Effector memory CD8-positive, alpha-beta T cell (primary cell): ENCODE measurements at regions not wholly inside any gene's neighbourhood (a gene's known extent, or its start where the extent isn't known, plus 50 kb on each side); places are given as distances from the start of the nearest gene placed in this dataset.

Source experiments
- ATAC-seq: fragments of 150-1000 bp; cut with Tn5 transposase; replicated peaks from 2 replicates; pipeline ENCODE4 v1.10.0; 2021; ENCODE audit warnings: mild to moderate bottlenecking, moderate library complexity
- DNase-seq, 3 experiments: peaks; one replicate each; pipeline ENCODE4 v3.0.0; 2021
- H3K27ac Mint-ChIP-seq, 2 donors: one replicate each; pipeline ENCODE4 v1.8.0; 2022; ENCODE audit warnings: mild to moderate bottlenecking in 2 of 2, mixed read lengths in 2 of 2, moderate library complexity in 2 of 2
- H3K27me3 Mint-ChIP-seq, 2 donors: one replicate each; pipeline ENCODE4 v1.8.0; 2022; ENCODE audit warnings: mixed read lengths in 2 of 2
- H3K36me3 Mint-ChIP-seq: one replicate; pipeline ENCODE4 v1.8.0; 2022; ENCODE audit warnings: mild to moderate bottlenecking, moderate library complexity, mixed read lengths; ENCODE audit not compliant: insufficient read depth
- H3K4me1 Mint-ChIP-seq, 2 donors: one replicate each; pipeline ENCODE4 v1.8.0; 2022; ENCODE audit warnings: low read depth in 2 of 2, mixed read lengths in 2 of 2
- H3K4me3 Mint-ChIP-seq, 2 donors: one replicate each; pipeline ENCODE4 v1.8.0; 2022; ENCODE audit warnings: mild to moderate bottlenecking in 2 of 2, mixed read lengths in 2 of 2, moderate library complexity in 2 of 2
- H3K9me3 Mint-ChIP-seq, 2 donors: one replicate each; pipeline ENCODE4 v1.8.0; 2022; ENCODE audit warnings: mixed read lengths in 2 of 2

- Mint-ChIP-seq H3K27ac (no peak overlapping the region), H3K27me3 (no peaks in the 10 kb centered on the region), H3K4me3 (no peak overlapping the region), H3K4me1 (no peaks in the 10 kb centered on the region), H3K9me3 (no peaks in the 10 kb centered on the region), H3K36me3 (no peaks in the 10 kb centered on the region)
- DNase-seq (no peak), ATAC-seq (no peak)
Observed at GRCh38 chr6:140486450-140487361, 1112.3 kb upstream of the CITED2 start.

GRCh38 chr6:140485740-140486449 is 1111.4 kb upstream of the CITED2 start:
- Mint-ChIP-seq H3K36me3 (no peaks in the 10 kb centered on the region), H3K27ac (no peak overlapping the region), H3K9me3 (no peaks in the 10 kb centered on the region), H3K27me3 (no peaks in the 10 kb centered on the region), H3K4me3 (no peak overlapping the region), H3K4me1 (no peaks in the 10 kb centered on the region)
- DNase-seq, result no peak
- no peak for ATAC-seq

- Mint-ChIP-seq H3K36me3 (no peaks in the 10 kb centered on the region), H3K27me3 (no peaks in the 10 kb centered on the region), H3K4me3 (no peak overlapping the region), H3K4me1 (no peaks in the 10 kb centered on the region), H3K9me3 (no peaks in the 10 kb centered on the region), H3K27ac (no peak overlapping the region)
- ATAC-seq, result no peak
- no peak for DNase-seq
Observed at GRCh38 chr6:140480852-140481251, 1106.4 kb upstream of the CITED2 start.

GRCh38 chr6:140478631-140479030 is 1104.2 kb upstream of the CITED2 start:
- ATAC-seq (no peak), DNase-seq (no peak)
- Mint-ChIP-seq H3K4me3 (no peak overlapping the region), H3K9me3 (no peaks in the 10 kb centered on the region), H3K27ac (no peak overlapping the region), H3K4me1 (no peaks in the 10 kb centered on the region), H3K36me3 (no peaks in the 10 kb centered on the region), H3K27me3 (no peaks in the 10 kb centered on the region)

GRCh38 chr6:140475086-140475485 is 1100.6 kb upstream of the CITED2 start:
- Mint-ChIP-seq H3K4me1 (no peaks in the 10 kb centered on the region), H3K27ac (no peak overlapping the region), H3K27me3 (no peaks in the 10 kb centered on the region), H3K36me3 (no peaks in the 10 kb centered on the region), H3K9me3 (no peaks in the 10 kb centered on the region), H3K4me3 (no peak overlapping the region)
- ATAC-seq, result no peak
- DNase-seq, result no peak

GRCh38 chr6:140464720-140465119 is 1090.3 kb upstream of the CITED2 start:
- Mint-ChIP-seq H3K9me3 (no peaks in the 10 kb centered on the region), H3K4me1 (no peaks in the 10 kb centered on the region), H3K36me3 (no peaks in the 10 kb centered on the region), H3K27ac (no peak overlapping the region), H3K27me3 (peaks cover 0 to 15% of the 10 kb centered on the region in 2 donors), H3K4me3 (no peak overlapping the region)
- DNase-seq, result no peak
- ATAC-seq, result no peak

- no peaks in the 10 kb centered on the region for H3K9me3 Mint-ChIP-seq
- H3K36me3 Mint-ChIP-seq, result no peaks in the 10 kb centered on the region
- H3K4me3 Mint-ChIP-seq, result no peak overlapping the region
- H3K27ac Mint-ChIP-seq, result no peak overlapping the region
- DNase-seq (no peak), ATAC-seq (no peak)
- H3K4me1 Mint-ChIP-seq, result no peaks in the 10 kb centered on the region
- peaks cover 0 to 15% of the 10 kb centered on the region in 2 donors for H3K27me3 Mint-ChIP-seq
Observed at GRCh38 chr6:140463312-140463710, 1088.9 kb upstream of the CITED2 start.

GRCh38 chr6:140462453-140463311 is 1088.2 kb upstream of the CITED2 start:
- no peaks in the 10 kb centered on the region for H3K4me1 Mint-ChIP-seq
- peaks cover 0 to 15% of the 10 kb centered on the region in 2 donors for H3K27me3 Mint-ChIP-seq
- no peak overlapping the region for H3K4me3 Mint-ChIP-seq
- ATAC-seq (no peak), DNase-seq (no peak)
- H3K9me3 Mint-ChIP-seq, result no peaks in the 10 kb centered on the region
- no peak overlapping the region for H3K27ac Mint-ChIP-seq
- no peaks in the 10 kb centered on the region for H3K36me3 Mint-ChIP-seq

GRCh38 chr6:140462076-140462452 is 1087.6 kb upstream of the CITED2 start:
- Mint-ChIP-seq H3K9me3 (no peaks in the 10 kb centered on the region), H3K4me3 (no peak overlapping the region), H3K36me3 (no peaks in the 10 kb centered on the region), H3K27ac (no peak overlapping the region), H3K27me3 (peaks cover 0 to 15% of the 10 kb centered on the region in 2 donors), H3K4me1 (no peaks in the 10 kb centered on the region)
- DNase-seq (no peak), ATAC-seq (no peak)

GRCh38 chr6:140460267-140460666 is 1085.8 kb upstream of the CITED2 start:
- ATAC-seq, result no peak
- Mint-ChIP-seq H3K9me3 (no peaks in the 10 kb centered on the region), H3K4me1 (no peaks in the 10 kb centered on the region), H3K27me3 (peaks cover 0 to 15% of the 10 kb centered on the region in 2 donors), H3K27ac (no peak overlapping the region), H3K36me3 (no peaks in the 10 kb centered on the region), H3K4me3 (no peak overlapping the region)
- DNase-seq, result no peak

GRCh38 chr6:140459209-140459608 is 1084.8 kb upstream of the CITED2 start:
- Mint-ChIP-seq H3K4me3 (no peak overlapping the region), H3K27ac (no peak overlapping the region), H3K27me3 (peaks cover 0 to 15% of the 10 kb centered on the region in 2 donors), H3K9me3 (no peaks in the 10 kb centered on the region), H3K4me1 (no peaks in the 10 kb centered on the region), H3K36me3 (no peaks in the 10 kb centered on the region)
- DNase-seq, result no peak
- no peak for ATAC-seq

- no peak for DNase-seq
- Mint-ChIP-seq H3K4me1 (no peaks in the 10 kb centered on the region), H3K4me3 (no peak overlapping the region), H3K36me3 (no peaks in the 10 kb centered on the region), H3K27me3 (no peaks in the 10 kb centered on the region), H3K9me3 (no peaks in the 10 kb centered on the region), H3K27ac (no peak overlapping the region)
- no peak for ATAC-seq
Observed at GRCh38 chr6:140446241-140446640, 1071.8 kb upstream of the CITED2 start.

- no peak overlapping the region for H3K27ac Mint-ChIP-seq
- ATAC-seq (no peak), DNase-seq (no peak)
- no peaks in the 10 kb centered on the region for H3K36me3 Mint-ChIP-seq
- H3K27me3 Mint-ChIP-seq, result no peaks in the 10 kb centered on the region
- no peaks in the 10 kb centered on the region for H3K9me3 Mint-ChIP-seq
- no peaks in the 10 kb centered on the region for H3K4me1 Mint-ChIP-seq
- no peak overlapping the region for H3K4me3 Mint-ChIP-seq
Observed at GRCh38 chr6:140445474-140446004, 1071.1 kb upstream of the CITED2 start.
